Psoas muscle (tissue), 7 donors: ENCODE measurements at regions not wholly inside any gene's neighbourhood (a gene's known extent, or its start where the extent isn't known, plus 50 kb on each side); places are given as distances from the start of the nearest gene placed in this dataset.

ENCODE experiments used
- ATAC-seq, 4 donors: fragments of 200-7000 bp; cut with Tn5 transposase; one replicate each; pipeline ENCODE4 v1.9.1; 2020; ENCODE audit warnings: moderate library complexity in 3 of 4, mild to moderate bottlenecking in 2 of 4
- DNase-seq, 2 donors: peaks; one replicate each; pipeline ENCODE4 v3.0.0-alpha.2; 2020
- H3K27ac ChIP-seq: fragments of 200-600 bp; one replicate; pipeline ENCODE4 v1.8.0; 2022
- H3K27me3 ChIP-seq, 3 donors: fragments of 200-600 bp in 1 of 3; one replicate each; pipeline versions ENCODE4 v1.6.1 to v1.8.0; 2013 to 2022; ENCODE audit warnings: low read length in 2 of 3, mild to moderate bottlenecking in 2 of 3, moderate library complexity in 1 of 3; ENCODE audit not compliant: insufficient read depth in 3 of 3
- H3K36me3 ChIP-seq, 2 donors: fragments of 200-600 bp in 1 of 2; one replicate each; pipeline versions ENCODE4 v1.6.1 to v1.8.0; 2013 to 2022; ENCODE audit warnings: low read depth in 1 of 2, mild to moderate bottlenecking in 1 of 2, moderate library complexity in 1 of 2; ENCODE audit not compliant: insufficient read depth in 1 of 2
- H3K4me1 ChIP-seq: fragments of 200-600 bp; one replicate; pipeline ENCODE4 v1.8.0; 2022
- H3K4me3 ChIP-seq: fragments of 200-600 bp; one replicate; pipeline ENCODE4 v1.8.0; 2022; ENCODE audit warnings: mild to moderate bottlenecking
- H3K9me3 ChIP-seq: fragments of 200-600 bp; one replicate; pipeline ENCODE4 v1.8.0; 2022
- CTCF ChIP-seq: fragments of 200-600 bp; IDR thresholded peaks from one replicate; pipeline ENCODE4 v1.8.0; 2022; ENCODE audit warnings: antibody characterized with exemption
- WGBS, 3 donors: extraction: QIAGEN DNeasy Blood & Tissue Kit; methylation state at CpG; one replicate each; pipeline versions ENCODE4 v1.1.6 to v1.1.7; 2013; 5-methylcytosine and 5-hydroxymethylcytosine counted together
- intact Hi-C, 2 donors: fragments of 100-400 bp; cut with DNase I; formaldehyde crosslinking; loops; one replicate each; pipeline versions ENCODE4 v1.11.0 to v1.14.2; 2022
- donor health status: healthy with polysubstance abuse.
- donor health status: DM: no; HTN: no; CAD: no; lungs with moderate emphysema.
- donor health status: Bipolar disorder and iron deficiency.
- donor health status: healthy.
- donor health status: DM: yes; HTN: yes; CAD: no.
- donor health status: DM: no; HTN: no; CAD: no.
- donor health status: DM: yes; HTN: yes; CAD: no.

- intact Hi-C loops = no loop called here
- no peak for ATAC-seq
- H3K9me3 ChIP-seq = no peaks in the 10 kb centered on the region
These were observed 190.2 kb downstream of the KLF13 start for GRCh38 chr15:31516874-31517273.

GRCh38 chr15:31517711-31518110 lies 191.1 kb downstream of the KLF13 start:
- intact Hi-C loops = no loop called here
- ATAC-seq (no peak), DNase-seq (no peak)
- peaks cover 0 to 3% (median 0%) of the 10 kb centered on the region in 3 donors for H3K27me3 ChIP-seq
- no peaks in the 10 kb centered on the region for H3K36me3 ChIP-seq
- no peaks in the 10 kb centered on the region for H3K4me1 ChIP-seq
- H3K27ac ChIP-seq = no peak overlapping the region
- TF ChIP-seq CTCF = no peak
- WGBS, 3 donors = 84 to 93% (median 88%) methylated on average over 5 of the region's 5 CpGs
- no peak overlapping the region for H3K4me3 ChIP-seq
- H3K9me3 ChIP-seq = no peaks in the 10 kb centered on the region

More at GRCh38 chr15:31516874-31517273, 190.2 kb downstream of the KLF13 start:
- no peak for TF ChIP-seq CTCF
- 92 to 94% (median 93%) methylated on average over 4 of the region's 4 CpGs for WGBS, 3 donors
- Histone ChIP-seq H3K4me3 (no peak overlapping the region), H3K36me3 (no peaks in the 10 kb centered on the region), H3K27me3 (peaks cover 0 to 3% (median 0%) of the 10 kb centered on the region in 3 donors), H3K4me1 (no peaks in the 10 kb centered on the region), H3K27ac (no peak overlapping the region)
- DNase-seq = no peak

DNA sequence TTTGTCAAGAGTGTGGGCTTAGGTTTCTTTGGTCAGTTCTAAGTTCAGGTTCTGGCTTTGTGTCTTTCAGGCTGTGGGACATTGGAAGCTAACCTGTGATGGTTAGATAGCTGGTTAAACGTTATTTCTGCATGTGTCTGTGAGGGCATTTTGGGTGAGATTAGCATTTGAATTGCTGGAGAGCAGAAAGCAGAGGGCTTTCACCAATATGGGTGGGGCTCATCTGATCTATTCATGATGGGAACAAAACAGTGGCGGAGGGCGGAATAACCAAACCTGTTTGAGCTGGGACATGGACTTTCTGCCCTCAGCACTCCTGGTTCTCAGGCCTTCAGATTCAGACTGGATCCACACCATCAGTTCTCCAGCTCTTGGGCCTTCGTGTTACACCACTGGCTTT lies 195.4 kb downstream of the KLF13 start:
- Histone ChIP-seq H3K4me1 (no peaks in the 10 kb centered on the region), H3K27ac (no peak overlapping the region), H3K36me3 (no peaks in the 10 kb centered on the region), H3K9me3 (no peaks in the 10 kb centered on the region), H3K27me3 (no peaks in the 10 kb centered on the region), H3K4me3 (no peak overlapping the region)
- intact Hi-C loops = no loop called here
- WGBS, 3 donors = 71 to 77% (median 76%) methylated on average over 4 of the region's 4 CpGs
- no peak for TF ChIP-seq CTCF
- no peak for DNase-seq
- no peak for ATAC-seq

GRCh38 chr15:31523027-31523654 lies 196.5 kb downstream of the KLF13 start:
- no peaks in the 10 kb centered on the region for H3K36me3 ChIP-seq
- no peak overlapping the region for H3K27ac ChIP-seq
- no peaks in the 10 kb centered on the region for H3K4me1 ChIP-seq
- intact Hi-C loops = no loop called here
- H3K4me3 ChIP-seq = no peak overlapping the region
- no peak for ATAC-seq
- TF ChIP-seq CTCF = no peak
- no peak for DNase-seq
- no peaks in the 10 kb centered on the region for H3K27me3 ChIP-seq
- 86 to 89% (median 87%) methylated on average over 9 to 10 of the region's 10 CpGs for WGBS, 3 donors
- no peaks in the 10 kb centered on the region for H3K9me3 ChIP-seq

- no peak for DNase-seq
- no peak overlapping the region for H3K27ac ChIP-seq
- H3K4me1 ChIP-seq = no peaks in the 10 kb centered on the region
- no peaks in the 10 kb centered on the region for H3K9me3 ChIP-seq
- H3K36me3 ChIP-seq = no peaks in the 10 kb centered on the region
- no peaks in the 10 kb centered on the region for H3K27me3 ChIP-seq
- intact Hi-C loops = no loop called here
- H3K4me3 ChIP-seq = no peak overlapping the region
- 71 to 84% (median 82%) methylated on average over 5 of the region's 5 CpGs for WGBS, 3 donors
- ATAC-seq = no peak
- TF ChIP-seq CTCF = no peak
These were observed 197.0 kb downstream of the KLF13 start for GRCh38 chr15:31523655-31524049.
